ENCODE measurements at regions not wholly inside any gene's neighbourhood (a gene's known extent, or its start where the extent isn't known, plus 50 kb on each side); places are given as distances from the start of the nearest gene placed in this dataset.

- no peaks in the 10 kb centered on the region for H3K9me3 ChIP-seq
- peaks cover 0 to 4% (median 0%) of the 10 kb centered on the region in 7 donors for H3K27me3 ChIP-seq
- no peak for TF ChIP-seq CTCF (IDR thresholded peaks at IDR 0.05)
- intact Hi-C loops (cut with DNase I) = no loop called here
- H3K4me3 ChIP-seq = no peak overlapping the region
- no peak for DNase-seq
- ATAC-seq = no peak
- WGBS, 2 donors = 80 to 82% methylated on average over 10 of the region's 10 CpGs
- no peaks in the 10 kb centered on the region for H3K4me1 ChIP-seq
- no peak overlapping the region for H3K27ac ChIP-seq
- no peaks in the 10 kb centered on the region for H3K36me3 ChIP-seq
Observed at GRCh38 chr7:156234666-156235494, 405.7 kb upstream of the RNF32 start.

DNA sequence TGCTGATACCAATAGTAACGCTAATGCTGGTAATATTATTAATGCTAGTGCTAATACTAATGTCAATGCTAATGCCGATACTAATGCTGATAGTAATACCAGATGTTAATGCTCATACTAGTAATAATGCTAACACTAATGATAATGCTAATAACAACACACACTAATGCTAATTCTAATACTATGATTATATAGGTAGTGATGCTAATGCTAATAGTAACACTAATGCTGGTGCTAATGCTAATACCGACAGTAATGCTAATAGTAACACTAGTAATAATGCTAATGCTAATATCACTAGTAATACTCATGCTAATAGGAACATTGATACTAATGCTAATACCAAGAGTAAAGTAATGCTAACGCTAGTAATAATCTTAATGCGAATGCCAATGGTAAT is 406.4 kb upstream of the RNF32 start:
- intact Hi-C loops (cut with DNase I) = no loop called here
- no peak overlapping the region for H3K4me3 ChIP-seq
- peaks cover 0 to 5% (median 0%) of the 10 kb centered on the region in 11 donors for H3K9me3 ChIP-seq
- H3K27me3 ChIP-seq = peaks cover 0 to 4% (median 0%) of the 10 kb centered on the region in 7 donors
- no peaks in the 10 kb centered on the region for H3K36me3 ChIP-seq
- ATAC-seq (no peak), DNase-seq (no peak)
- 94 to 95% methylated on average over 5 of the region's 5 CpGs for WGBS, 2 donors
- no peaks in the 10 kb centered on the region for H3K4me1 ChIP-seq
- no peak for TF ChIP-seq CTCF (IDR thresholded peaks at IDR 0.05)
- no peak overlapping the region for H3K27ac ChIP-seq

DNA sequence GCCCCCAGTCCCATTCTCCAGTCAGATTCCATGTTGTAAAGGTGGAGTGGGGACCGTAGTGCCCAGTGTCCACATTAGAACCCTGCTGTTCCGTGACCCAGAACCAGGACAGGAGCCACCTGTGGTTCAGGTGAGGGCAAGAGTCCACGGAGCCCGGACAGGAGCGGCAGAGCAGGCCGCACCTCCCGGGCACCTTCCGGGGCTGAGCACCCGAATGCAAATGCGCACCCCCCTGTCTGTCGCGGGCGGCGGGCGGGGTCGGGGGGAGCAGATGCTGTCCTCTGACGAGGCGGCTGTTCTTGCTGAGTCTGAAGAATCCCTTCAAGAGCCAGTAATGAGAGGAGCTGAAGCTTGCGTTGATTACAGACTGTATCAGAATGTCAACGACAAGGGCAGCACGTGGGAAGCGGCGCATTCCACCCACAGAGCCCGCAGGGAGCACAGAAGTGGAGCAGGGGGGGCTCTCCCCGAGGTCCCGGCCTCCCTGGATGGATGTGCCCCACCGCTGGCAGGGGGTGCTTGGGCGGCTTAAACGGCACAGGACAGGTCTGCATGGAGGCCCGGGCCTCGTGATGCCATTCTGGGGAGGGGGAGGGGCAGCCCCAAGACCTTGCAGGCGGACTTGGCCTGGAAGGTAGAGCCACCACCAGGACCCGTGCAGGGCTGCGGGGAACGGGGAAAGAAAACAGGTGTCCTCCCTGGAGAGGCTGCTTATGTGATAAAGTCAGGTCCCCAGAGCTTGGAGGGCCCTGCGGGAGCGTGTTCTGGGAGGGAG is 407.5 kb upstream of the RNF32 start:
- Histone ChIP-seq H3K4me1 (no peaks in the 10 kb centered on the region), H3K36me3 (no peaks in the 10 kb centered on the region), H3K27me3 (peaks cover 0 to 4% (median 0%) of the 10 kb centered on the region in 7 donors), H3K27ac (no peak overlapping the region), H3K9me3 (peaks cover 0 to 15% (median 2%) of the 10 kb centered on the region in 11 donors), H3K4me3 (no peak overlapping the region)
- no peak for TF ChIP-seq CTCF (IDR thresholded peaks at IDR 0.05)
- ATAC-seq = no peak
- WGBS, 2 donors = 85% methylated on average over 37 of the region's 37 CpGs
- intact Hi-C loops (cut with DNase I) = no loop called here
- DNase-seq = no peak

- H3K27me3 ChIP-seq = peaks cover 0 to 4% (median 0%) of the 10 kb centered on the region in 7 donors
- peaks cover 0 to 15% (median 4%) of the 10 kb centered on the region in 11 donors for H3K9me3 ChIP-seq
- H3K4me3 ChIP-seq = no peak overlapping the region
- intact Hi-C loops (cut with DNase I) = no loop called here
- no peaks in the 10 kb centered on the region for H3K4me1 ChIP-seq
- no peak overlapping the region for H3K27ac ChIP-seq
- TF ChIP-seq CTCF (IDR thresholded peaks at IDR 0.05) = no peak
- ATAC-seq = no peak
- no peaks in the 10 kb centered on the region for H3K36me3 ChIP-seq
- 91 to 94% methylated on average over 12 of the region's 12 CpGs for WGBS, 2 donors
- no peak for DNase-seq
Observed at GRCh38 chr7:156230576-156230975, 410.0 kb upstream of the RNF32 start.

All from heart right ventricle (tissue), 16 donors.